ENCODE measurements at regions not wholly inside any gene's neighbourhood (a gene's known extent, or its start where the extent isn't known, plus 50 kb on each side); places are given as distances from the start of the nearest gene placed in this dataset.
"Not testable (repeated sequence)": the region's sequence is repeated elsewhere in the genome, so short reads cannot be mapped to it uniquely, and the experiment has no call there.

DNA sequence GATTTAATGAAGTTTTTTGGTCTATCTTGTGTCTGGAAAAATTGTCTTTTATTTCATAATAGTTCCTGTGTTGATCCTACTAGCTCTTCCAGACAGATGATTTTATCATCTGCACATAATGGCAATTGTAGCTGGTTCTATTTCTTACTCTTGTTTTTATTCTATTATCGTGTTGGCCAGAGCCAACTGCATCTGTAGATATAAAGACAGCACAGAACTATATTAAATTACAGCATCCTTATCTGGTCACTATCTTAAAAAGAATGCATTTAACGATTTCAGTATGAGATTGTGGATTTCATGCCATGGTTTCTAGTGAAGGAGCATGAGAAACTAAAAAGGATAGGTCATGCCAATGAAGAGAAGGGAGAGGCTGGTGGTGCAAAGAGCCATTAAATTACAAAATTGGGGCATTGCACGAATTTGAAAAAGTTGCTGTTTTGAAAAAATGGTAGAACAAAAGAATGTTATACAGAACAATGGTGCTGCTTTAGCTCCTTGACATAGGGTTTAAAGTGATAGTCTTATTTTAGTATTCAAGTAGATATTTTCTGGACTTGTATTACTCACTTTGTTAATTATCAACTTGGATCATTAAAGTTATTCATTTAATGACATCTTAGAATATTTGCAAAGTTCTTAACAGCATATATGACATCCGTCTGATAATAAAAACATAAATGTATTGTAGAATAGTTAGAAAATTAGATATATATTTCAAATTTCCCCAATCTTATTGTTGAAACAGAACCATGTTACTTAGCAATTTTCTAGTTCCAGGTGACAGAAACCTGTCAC, 1250.3 kb downstream of the REEP3 start:
- no peak for DNase-seq

DNA sequence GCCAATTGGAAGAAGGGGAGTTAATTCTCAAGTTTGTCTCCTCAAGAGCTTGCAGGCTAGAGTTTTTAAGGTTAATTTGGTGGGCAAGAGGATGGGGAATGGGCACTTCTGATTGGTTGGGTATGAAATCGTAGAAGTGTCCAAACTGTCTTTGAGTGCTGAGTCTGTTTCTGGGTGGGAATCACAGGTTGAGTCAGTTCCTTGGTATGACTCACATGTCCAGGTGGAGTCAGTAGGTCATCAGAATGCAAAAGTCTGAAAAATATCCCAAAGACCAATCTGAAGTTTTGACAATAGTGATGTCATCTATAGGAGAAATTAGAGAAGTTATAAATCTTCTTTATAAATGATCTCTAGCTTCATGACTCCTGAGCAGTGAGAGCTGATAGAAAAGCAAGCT, 1252.2 kb downstream of the REEP3 start:
- DNase-seq: no peak

DNA sequence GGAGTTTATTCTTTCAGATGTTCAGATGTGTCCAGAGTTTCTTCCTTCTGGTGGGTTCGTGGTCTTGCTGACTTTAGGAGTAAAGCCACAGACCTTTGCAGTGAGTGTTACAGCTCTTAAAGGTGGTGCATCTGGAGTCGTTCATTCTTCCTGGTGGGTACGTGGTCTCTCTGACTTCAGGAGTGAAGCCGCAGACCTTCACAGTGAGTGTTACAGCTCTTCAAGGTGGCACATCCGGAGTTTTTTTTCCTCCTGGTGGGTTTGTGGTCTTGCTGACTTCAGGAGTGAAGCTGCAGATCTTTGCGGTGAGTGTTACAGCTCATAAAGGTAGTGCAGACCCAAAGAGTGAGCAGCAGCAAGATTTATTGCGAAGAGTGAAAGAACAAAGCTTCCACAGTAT, 1263.2 kb downstream of the REEP3 start:
- DNase-seq: not testable (repeated sequence)

DNA sequence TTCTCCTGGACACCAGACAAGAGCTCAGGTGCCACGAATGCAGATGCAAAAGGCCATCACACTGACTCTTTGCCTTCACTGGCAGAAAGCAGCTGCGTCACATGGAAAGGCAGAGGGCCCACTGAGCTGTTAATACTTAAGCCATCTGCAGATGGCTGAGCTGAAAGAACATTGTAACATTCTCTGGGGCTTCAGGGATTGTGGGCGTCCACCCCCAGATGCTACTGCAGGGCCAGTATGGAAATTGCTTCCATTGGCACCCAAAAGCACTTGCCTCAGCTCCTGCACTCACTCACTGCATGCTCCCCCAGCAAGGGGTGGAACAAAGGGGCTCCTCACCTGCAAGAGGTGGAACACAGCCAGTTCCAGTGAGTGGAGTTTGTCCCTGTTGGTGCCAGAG, 1264.6 kb downstream of the REEP3 start:
- no peak for DNase-seq

DNA sequence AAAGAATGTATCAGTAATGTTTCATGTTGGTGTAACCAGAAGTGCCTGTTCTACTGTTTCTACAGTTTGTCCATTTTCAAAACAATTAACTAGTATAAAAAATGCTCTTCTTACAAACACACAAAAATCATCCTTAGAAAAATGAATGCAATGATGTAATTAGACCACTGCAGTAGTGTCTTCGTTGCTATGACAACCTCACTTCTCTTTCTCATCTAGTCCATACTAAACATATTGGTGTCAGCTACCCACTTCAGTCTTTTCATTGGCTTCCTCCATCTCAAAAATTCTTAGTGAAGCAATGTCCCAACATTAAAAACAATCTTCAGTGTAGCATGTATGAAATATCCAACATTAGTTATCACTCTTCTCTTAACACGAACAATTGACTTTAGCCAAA, 1265.8 kb downstream of the REEP3 start:
- no peak for DNase-seq

DNA sequence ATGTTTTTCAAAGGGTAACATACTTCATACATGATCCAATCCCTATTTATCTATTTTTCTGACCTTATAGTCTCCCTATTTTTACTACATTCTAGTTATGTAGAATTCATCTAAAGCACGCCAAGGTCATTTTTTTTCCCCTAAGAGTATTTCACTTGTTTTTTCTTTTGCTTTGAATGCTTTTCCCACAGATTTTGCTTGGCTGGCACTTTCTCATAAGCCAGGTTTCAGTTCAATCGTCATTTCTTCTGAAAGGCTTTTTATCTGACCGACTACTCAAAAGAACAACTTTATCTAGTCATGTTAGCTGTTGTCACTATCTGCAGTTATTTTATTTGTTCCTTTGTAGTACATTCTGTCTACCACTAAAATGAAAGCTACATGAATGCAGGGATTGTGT, 1274.6 kb downstream of the REEP3 start:
- no peak for DNase-seq

DNA sequence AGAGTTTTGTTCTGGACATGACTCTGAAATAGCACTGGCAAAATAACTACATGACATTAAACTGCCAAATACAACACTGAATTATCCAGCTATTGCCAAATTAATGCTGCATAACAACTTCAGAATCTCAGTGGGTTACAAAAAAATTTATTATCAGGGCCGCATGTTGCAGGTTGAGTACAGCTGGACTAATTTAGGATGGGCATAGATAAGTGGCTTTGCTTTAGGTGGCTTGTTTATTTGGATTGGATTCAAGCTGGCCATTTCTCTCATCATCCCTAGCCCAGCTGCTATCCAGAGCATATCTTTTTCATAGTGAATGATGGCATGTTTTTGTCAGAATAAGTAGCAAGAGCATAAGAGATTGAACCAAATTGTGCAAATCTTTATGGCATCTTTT, 1277.1 kb downstream of the REEP3 start:
- DNase-seq: no peak

DNA sequence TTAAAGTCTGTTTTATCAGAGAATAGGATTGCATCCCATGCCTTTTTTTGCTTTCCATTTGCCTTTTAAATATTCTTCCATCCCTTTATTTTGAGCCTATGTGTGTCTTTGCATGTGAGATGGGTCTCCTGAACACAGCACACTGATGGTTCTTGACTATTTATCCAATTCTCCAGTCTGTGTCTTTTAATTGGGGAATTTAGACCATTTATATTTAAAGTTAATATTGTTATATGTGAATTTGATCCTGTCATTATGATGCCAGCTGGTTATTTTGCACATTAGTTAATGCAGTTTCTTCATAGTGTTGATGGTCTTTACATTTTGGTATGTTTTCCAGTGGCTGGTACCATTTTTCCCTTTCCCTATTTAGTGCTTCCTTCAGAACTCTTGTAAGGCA, 1287.0 kb downstream of the REEP3 start:
- not testable (repeated sequence) for DNase-seq

DNA sequence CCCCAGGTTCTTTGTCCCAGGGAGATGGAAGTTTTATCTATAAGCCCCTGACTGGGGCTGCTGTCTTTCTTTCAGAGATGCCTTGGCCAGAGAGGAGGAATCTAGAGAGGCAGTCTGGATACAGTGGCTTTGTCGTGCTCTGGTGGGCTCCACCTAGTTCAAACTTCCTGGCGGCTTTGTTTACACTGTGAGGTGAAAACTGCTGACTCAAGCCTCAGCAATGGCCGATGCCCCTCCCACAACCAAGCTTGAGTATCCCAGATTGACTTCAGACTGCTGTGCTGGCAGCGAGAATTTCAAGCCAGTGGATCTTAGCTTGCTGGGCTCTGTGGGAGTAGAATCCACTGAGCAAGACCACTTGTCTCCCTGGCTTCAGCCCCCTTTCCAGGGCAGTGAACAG, 1288.8 kb downstream of the REEP3 start:
- DNase-seq: not testable (repeated sequence)

DNA sequence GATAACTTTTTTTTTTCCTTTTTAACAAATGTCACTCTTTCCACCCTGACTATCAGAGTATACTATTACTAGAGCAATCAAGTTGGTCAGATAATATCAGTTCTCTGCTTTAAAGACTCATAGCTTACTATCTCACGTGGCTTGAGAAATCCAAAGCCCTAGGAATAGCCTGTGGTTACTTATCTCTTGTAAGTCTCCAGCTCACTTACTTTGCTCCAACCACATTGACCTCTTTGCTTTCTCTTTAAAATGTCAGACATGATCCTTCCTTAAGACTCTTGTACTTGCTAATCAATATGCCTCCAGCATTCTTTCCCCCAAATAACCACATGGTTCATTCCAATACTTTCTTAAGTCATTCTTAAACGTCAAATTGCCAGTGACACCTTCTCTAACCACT, 1292.2 kb downstream of the REEP3 start:
- DNase-seq: no peak

DNA sequence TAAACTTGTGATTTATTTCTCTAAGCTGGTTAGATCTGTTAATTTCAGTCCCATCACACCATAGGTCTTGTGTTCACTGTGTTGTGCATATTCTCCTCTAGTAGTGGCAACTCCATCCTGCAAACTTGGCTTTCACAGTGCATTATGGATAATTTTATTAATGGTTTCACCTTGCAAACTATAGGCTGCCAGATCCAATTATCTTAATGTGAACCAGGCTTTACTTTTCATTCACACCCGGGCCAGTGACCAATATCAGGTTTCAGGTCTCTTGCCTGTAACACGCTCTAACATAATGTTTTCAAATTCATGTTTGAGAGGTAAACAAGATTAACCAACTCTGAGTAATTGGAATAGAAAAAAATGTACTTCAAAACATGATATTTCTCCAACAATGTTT, 1293.0 kb downstream of the REEP3 start:
- DNase-seq: no peak

DNA sequence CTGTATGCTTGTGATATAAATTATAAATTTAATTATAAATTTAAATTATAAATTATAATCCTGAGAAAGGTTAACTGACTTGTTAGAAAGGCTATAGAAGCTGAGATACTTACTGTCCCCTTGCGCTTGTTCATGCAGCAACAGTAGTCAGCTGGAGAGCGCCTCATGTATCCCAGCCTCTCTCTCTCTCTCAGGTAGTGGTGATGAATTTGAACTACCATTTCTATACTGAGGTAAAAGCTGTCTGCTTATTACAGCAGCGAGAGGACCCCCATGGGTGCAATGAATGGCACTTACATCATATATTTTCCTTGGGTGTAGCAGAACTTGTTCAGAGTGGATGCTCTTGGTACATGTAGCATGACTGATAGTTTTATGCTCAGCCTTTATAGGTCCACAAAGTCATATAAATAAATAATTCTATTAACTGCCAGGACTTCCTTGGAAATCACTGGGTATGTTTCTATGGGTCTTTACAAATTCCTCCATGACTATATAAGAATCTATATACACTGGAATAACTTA, 1308.7 kb downstream of the REEP3 start:
- peak; percentile 16 for DNase-seq

DNA sequence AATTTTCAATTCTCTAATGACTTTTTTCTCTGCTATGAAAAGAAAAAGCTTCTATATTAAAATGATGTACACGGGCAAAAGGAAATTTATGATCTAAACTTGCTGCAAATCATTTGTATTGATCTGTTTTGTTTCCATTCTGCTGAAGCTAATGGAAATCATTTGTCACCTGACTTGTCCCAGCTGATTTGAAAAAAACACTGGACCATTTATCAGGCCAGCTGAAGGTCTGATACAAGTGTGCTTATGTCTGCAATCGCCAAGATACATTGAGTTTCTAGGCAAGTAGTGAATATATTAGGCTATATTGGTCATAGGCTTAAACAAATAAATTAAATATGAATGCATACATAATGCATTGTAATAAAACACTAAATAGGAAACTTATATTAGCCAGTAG, 1309.7 kb downstream of the REEP3 start:
- peak; percentile 59 for DNase-seq

DNA sequence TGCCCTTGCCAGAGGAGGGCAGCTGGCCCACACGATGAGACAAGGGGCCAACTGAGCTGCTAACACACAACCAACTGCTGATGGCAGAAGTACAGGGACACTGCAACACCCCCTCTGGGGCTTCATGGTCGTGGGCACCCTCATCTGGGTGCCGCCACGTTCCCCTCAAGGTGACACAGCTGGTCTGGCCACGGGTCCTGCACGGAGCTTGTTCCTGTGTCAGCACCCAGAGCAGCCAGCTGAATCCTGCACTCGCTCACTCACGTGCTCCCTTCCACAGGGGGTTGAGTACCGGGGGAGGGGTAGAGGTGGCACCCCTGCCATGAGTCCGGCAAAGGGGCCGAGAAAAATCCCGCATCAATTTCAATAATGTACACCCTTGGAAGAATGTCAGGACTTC, 1319.1 kb downstream of the REEP3 start:
- no peak for DNase-seq

DNA sequence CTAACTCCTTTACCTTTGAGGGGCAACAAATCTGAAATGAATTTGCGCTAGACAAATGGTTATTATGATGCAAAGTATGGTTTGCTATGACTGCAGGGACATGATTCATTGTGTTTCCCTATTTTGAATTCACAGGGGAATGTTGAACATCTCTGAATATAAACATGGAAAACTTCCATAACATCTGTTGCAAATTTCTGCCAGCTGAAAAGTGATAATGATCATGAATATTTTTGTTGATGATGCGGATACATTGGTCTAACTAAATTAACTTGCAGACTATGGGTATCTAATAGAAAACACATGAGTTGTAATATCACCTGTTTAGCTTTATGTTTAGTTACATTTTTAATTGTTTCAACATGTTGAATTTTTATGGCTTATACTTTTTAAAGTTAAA, 1325.5 kb downstream of the REEP3 start:
- peak; percentile 65 for DNase-seq

DNA sequence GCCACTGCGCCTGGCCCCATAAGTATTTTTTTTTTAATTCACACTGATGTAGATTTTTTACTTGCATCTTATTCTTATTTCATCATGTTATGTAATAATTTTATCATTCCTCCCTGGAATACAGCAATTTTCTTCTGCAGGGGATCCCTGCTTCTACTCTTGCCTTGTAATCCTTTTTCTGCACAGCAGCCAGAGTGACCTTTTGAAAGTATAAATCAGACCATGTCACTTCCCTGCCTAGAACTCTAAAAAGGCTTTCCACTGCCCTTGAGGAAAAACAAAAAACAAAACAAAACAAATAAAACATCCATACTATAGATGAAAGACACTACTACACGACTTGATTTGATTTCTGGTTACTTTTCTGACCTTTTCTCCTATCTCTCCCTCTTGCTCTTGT, 1334.7 kb downstream of the REEP3 start:
- DNase-seq: no peak

DNA sequence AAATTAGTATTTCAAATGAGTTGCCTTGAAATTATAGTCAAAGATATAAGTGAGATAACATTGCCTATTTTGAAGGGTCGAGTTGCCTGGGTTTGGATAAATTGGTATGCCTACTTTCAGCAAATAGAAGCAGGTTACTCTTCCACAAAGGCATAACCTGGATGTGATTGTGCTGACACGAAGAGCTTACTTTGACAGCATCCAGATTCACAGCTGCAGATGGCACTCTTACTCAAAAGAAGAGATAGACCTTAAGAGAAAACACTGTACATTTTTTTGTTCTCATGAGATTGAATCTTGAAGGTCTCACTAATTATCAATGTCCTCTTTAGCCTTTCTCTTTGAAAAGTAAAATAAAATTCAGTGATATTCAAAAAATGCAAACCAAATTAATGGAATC, 1338.7 kb downstream of the REEP3 start:
- DNase-seq: no peak

DNA sequence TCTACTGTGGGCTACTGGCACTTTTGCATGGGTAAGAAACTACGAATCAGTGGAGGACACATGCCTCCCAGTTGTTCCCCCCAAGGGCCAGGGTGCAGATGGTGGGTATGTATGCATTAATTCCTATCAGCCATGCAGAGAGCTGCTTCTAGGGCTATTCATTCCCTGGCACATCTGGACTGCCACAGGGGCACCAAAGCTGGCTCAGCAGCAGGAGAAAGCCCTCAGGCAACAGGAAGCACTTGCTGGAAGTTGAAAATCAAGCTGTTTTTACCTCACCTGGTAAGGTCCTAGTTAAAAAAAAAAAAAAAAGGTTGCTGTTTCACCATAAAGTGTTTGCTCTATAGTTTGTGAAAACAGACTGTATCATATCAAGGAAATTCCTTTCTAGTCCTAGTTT, 1342.6 kb downstream of the REEP3 start:
- DNase-seq: no peak

DNA sequence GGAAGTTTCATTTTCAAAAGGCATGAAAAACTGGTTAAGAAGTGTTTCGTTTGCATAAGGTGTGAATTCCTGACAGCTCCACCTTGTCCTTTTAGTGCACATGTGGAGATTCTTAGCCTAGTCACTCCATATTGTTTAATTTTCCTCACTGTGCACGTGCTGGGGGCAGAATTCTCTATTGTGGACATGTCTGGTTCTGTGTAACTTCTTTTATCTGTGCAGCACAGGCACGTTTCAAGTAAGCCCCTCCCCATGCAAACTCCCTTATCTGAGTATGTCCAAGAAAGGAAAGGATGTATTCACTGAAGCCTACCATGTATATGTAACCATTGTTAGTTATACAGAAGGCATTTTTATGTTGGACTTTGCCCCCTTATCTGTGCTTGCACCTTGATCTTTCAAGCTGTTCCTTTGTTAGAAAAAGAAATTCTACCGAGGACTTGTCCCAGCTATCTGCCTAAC, 1346.3 kb downstream of the REEP3 start:
- DNase-seq: no peak

DNA sequence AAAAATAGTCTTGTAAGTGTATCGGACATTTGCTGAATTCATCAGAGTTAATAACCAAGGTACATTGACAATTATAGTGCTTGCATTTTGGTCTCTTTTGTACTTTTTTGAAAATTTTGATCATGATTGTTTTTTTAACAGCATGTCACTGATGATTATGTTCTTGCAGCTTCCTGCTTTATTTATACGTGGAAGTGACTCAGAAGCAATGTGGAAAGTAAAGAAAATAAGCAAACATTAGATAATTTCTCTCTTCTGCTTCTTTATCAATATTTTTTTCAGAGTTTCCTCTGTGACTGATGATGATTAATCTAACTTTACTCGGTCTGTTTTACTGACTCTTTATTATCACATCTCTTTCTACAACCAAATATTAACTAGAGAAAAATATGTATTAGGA, 1351.9 kb downstream of the REEP3 start:
- no peak for DNase-seq

DNA sequence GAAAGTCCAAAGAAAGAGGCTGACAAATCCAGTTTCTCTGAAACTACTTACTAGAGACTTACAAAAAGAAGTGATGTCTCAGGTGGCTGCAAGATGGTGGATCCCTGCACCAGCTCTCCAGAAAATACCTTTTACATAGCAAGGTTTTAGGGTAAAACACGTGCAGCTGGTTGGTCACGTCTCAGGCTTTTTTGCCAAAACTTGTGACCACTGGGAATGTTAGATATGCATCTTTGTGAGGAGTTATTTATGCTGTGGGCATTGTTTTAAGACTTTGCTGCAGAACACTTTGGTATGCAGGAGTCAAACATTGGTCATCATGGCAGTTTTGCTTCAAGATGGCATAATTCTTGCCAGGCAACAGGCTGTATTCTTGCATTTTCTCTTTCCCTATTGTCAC, 1352.8 kb downstream of the REEP3 start:
- no peak for DNase-seq

DNA sequence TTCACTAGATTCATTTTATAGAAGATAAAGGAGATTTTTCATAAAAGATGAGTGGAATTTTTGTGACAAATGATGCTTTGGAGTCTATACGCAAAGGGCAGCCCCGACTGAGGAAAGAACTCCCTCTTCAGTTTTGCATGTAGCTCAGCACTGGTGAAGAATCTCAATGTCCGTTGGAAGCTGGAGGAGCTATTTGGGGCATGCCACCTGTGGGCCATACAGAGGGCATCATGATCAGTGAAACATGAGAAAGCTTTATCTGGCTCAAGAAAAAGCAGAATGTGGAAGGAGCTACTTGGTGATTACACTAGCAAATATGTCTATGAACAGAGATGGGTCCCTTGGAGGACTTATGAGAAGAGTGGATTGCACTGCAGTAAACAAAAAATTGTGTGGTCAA, 1359.3 kb downstream of the REEP3 start:
- no peak for DNase-seq

DNA sequence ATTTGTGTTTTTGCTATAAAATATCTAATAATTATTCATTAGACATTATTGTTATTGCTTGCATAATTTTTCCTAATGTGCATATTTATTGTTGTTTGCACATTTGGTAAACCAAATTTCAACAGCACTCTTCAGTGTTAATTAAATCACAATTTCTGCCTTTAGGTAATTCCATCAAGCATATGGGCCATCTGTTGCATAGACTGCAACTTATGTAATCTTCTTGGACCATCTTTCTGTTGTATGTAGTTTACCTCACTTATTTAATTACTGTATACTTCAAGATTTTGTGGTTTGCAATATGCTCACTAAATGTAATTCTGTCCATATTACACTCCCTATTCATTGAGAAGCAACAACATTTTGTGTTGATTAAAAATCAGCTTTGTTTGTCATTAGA, 1360.1 kb downstream of the REEP3 start:
- DNase-seq: no peak

DNA sequence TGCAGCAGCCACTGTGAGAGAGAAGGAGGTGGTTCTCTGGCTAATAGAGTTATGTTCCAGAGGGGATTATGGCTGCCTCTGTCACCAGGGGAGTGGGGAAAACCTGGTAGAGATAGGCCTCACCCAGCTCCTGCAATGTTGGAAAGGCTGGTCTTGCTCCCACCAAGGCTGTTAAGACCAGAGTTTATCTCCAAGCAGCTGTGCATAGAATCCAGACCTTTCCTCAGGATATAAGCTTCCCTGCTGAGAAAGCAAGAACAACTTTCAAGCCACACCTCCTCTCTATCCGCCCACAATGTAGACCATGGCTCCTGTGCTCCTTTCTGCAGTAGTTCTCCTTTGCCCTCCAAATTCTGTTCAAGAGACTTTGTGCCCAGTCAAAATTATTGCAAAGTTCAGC, 1375.4 kb downstream of the REEP3 start:
- DNase-seq: no peak

DNA sequence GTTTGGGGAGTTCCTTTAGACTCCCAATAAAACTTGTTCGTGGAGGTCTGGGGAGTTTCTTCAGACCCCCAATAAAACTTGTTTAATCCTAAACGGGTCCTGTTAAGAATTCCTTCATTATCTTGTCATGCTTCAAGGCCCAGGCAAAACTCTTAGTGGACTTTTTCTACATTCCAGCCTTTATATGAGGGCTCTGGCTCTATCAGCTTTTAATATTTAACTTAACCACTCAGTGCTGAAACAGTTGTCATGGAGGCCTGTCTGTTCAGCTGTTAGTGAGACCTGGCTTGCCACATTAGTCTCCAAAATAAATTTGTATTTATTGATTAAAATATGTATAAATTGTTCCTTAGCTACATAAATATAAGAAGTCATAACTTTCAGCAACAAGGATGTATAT, 1385.1 kb downstream of the REEP3 start:
- not testable (repeated sequence) for DNase-seq
